HG03175 (cell line): ENCODE measurements at regions not wholly inside any gene's neighbourhood (a gene's known extent, or its start where the extent isn't known, plus 50 kb on each side); places are given as distances from the start of the nearest gene placed in this dataset.

Experiments used
- ATAC-seq: cut with Tn5 transposase; IDR thresholded peaks from one replicate; pipeline ENCODE4 v1.9.1; 2021; ENCODE audit warnings: mild to moderate bottlenecking, moderate library complexity; ENCODE audit not compliant: unreplicated experiment

- ATAC-seq: no peak
Observed at GRCh38 chr13:76715075-76715474, 171.1 kb downstream of the KCTD12 start.

- ATAC-seq: no peak
Observed at GRCh38 chr13:76713280-76713679, 172.9 kb downstream of the KCTD12 start.

DNA sequence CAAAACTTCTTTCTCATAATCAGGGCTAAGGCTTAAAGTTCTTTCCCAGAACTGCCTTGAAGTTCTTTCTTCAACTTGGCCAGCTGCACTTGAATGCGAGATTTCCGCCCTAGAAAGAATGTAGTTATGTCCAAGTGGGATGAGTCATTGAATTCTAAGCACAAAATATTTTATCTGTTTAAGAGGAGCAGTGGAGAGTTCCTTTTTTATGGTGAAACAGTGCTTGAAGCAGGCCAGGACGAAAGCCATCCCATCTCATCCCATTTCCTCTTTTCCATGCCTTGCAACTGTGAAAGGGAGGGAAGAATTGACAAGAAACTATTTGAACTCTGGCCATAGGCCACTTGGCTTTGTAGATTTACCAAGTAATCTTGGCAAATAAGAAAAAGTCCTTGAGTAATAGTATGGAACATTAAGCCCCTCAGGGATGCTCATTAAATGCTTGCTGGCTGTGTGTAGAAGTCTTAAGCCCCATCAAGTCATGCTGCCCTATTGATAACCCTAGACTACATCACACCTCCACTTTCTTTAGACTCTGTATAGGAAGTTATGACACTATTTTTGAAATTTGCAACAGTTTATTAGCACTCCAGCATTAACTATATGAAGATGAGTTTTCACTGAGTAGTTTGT, 174.5 kb downstream of the KCTD12 start:
- ATAC-seq: no peak

- no peak for ATAC-seq
Observed at GRCh38 chr13:76709851-76710250, 176.4 kb downstream of the KCTD12 start.

GRCh38 chr13:76708138-76708688, 178.0 kb downstream of the KCTD12 start:
- ATAC-seq: no peak

DNA sequence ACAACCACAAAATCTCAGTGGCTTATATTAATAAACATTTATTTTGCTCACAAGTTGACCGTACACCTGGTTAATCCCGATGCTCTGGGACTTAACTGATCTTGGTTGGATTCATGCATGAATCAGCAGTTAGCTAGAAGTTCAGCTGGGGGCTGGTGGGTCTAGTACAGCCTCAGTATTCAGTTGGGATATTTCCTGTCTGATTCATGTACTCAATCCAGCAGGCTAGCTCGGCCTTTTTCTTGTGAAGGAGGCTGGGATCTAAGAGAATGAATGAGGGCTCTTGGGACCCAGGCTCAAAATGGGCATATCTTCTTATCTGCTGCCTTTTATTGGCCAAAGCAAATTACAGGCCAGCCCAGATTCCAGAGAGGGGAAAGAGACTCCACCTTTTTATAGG, 178.8 kb downstream of the KCTD12 start:
- no peak for ATAC-seq

DNA sequence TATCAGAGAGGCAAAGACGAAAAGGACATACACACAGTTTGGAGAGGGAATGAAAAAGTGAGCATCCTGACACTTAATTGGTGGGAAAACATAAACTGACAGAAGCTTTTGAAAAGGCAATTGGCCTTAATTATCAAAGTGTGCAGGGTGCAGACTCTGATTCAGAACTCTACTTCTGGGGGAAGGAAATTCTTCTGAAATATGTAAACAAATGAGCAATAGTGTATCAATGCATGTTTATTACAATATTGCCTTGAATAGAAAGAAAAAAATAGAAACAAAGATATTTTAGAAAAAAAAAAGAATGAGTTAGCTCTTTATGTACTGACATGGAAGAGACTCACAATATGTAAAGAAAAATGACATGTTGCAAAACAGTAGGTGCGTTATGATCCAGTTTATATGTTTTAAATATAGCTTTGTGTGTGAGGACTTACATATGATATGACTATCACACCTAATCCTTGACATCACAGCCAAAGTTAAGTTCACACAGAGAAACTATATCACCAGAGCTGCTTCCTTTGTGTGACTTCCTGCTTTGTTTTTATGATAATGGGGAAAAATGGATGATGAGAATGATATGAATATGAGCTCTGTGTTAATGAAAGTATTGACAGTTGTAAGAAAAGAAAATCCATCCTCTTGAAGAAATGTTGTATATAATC, 182.4 kb downstream of the KCTD12 start:
- no peak for ATAC-seq

GRCh38 chr13:76703216-76703615, 183.0 kb downstream of the KCTD12 start:
- no peak for ATAC-seq

DNA sequence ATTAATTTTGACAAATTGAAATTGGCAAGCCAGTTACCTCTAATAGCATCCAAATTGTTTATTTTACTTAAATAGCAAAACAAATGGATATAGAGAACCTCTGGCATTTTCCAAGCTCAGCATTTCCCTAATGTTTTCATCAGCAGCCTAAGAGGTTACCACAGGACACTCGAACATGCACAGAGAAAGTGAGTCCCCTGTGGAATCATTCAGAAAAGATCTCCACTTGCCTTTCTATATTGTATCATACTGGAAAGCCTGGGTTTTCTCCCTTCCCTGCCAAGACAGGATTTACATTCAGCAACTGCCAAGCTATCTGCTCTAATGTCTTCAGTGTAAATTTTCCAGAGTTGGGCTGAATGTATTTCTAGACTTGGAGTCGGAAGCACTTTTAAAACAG, 188.9 kb downstream of the KCTD12 start:
- ATAC-seq: no peak

DNA sequence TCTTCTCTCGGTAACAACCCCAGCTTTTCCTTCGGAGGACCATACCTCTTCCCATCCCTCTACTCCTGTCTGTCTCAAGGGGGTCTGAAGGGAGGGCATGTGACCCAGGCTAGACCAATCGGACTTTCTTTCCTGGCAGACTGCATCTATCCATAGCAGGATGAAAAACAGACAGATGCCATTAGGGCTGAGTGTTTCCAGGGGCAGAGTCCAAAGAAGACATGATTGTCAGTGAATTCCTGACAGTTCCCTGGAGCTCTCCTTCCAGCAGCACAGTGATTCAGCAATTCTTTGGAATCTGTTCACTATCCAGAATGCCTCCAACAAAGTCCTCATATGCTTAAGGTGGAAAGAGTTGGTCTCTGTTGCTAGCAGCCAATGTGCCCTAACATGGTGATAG, 189.8 kb downstream of the KCTD12 start:
- ATAC-seq: no peak

- no peak for ATAC-seq
Observed at GRCh38 chr13:76693086-76693485, 193.1 kb downstream of the KCTD12 start.

- ATAC-seq: no peak
Observed at GRCh38 chr13:76692346-76692745, 193.9 kb downstream of the KCTD12 start.

- ATAC-seq: no peak
Observed at GRCh38 chr13:76690611-76691010, 195.6 kb downstream of the KCTD12 start.

- no peak for ATAC-seq
Observed at GRCh38 chr13:76687467-76687866, 198.7 kb downstream of the KCTD12 start.

DNA sequence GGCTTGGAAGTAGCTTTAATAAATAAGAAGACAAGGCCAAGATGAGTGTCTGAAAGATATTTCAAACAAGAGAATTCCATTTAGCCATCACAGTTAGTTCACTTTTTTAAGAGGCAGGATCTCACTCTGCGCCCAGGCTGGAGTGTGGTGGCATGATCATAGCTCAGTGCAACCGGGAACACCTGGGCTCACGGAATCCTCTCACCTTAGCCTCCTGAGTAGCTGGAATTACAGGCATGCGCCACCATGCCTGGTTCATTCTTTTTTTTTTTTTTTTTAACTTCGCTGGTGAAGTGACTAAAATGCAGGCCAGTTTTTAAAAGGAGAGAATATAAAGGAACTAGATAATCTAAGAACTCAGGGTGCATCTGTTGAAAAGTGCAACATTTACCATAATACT, 200.3 kb downstream of the KCTD12 start:
- ATAC-seq: no peak

DNA sequence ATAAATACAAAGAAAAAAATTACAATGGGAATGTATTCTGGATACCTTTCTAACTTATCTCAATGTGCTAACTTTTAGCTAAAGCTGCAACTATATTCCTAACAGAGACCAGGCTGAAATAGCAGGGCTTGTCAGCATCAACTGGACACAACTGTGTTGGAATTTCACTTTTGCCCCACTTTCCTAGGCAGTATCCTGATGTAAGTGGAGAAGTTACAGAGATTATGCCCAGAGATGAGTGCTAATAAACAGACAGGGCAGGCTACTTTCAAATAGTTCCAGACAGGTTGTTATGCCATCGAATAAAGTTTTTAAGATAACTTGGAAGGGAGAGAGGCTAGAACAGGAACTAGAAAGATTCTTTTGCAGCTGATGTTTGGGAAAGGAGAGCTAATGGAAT, 201.9 kb downstream of the KCTD12 start:
- ATAC-seq: no peak

- no peak for ATAC-seq
Observed at GRCh38 chr13:76683854-76684253, 202.4 kb downstream of the KCTD12 start.

GRCh38 chr13:76683168-76683567, 203.0 kb downstream of the KCTD12 start:
- no peak for ATAC-seq

DNA sequence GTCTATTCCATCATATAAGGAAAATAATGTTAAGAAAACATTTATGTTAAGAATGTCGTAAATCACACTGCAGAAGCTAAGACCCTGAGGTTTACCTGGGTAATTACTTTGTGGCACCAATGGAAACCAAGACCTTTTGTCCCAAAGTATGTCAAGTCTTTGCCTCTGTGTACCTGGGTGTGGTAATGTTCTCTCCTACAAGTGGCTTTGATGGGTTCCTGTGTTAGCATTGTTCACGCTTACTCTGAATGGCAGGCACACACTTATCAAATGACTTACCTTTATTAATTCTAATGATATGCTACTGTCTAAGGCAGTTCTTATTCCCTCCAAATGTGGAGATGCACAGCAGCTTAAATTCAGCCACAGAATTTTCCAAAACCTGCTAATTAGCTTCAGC, 206.1 kb downstream of the KCTD12 start:
- no peak for ATAC-seq

DNA sequence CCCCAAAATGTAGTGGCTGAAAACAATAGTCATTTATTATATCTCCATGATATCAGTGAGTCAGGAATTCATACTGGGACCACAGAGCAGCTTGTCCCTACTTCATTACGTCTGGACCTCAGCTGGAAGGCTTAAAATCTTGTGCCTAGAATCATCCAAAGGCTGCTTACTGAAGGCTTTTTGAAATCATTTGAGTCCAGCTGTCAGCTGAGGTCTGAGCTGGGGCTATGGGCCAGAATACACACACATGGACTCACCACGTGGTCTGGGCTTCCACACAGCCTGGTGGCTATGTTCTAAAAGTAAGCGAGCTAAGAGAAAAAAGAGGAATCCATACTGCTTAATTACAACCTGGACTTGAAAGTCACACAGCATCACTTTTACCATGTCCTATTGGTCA, 209.2 kb downstream of the KCTD12 start:
- ATAC-seq: no peak

- ATAC-seq: no peak
Observed at GRCh38 chr13:76672420-76672819, 213.8 kb downstream of the KCTD12 start.

DNA sequence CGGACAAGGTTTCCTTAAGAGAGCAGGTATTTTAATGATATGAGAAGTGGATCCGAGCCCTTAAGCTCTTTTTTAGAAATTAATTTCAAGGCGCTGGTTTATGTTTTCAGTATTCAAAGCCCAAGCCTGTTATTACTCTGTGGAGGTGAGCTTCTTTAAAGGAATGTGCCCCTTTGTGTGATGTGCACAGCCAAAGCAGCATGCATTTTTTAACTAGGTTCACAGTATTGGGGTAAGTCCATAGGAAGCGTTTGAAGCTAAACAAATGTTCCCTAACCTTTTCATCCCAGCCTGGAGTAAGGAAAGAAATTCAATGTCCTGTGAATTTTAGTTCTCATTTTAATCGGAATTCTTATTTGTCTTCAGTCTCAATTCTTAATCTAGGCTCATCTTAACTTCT, 217.5 kb downstream of the KCTD12 start:
- no peak for ATAC-seq

DNA sequence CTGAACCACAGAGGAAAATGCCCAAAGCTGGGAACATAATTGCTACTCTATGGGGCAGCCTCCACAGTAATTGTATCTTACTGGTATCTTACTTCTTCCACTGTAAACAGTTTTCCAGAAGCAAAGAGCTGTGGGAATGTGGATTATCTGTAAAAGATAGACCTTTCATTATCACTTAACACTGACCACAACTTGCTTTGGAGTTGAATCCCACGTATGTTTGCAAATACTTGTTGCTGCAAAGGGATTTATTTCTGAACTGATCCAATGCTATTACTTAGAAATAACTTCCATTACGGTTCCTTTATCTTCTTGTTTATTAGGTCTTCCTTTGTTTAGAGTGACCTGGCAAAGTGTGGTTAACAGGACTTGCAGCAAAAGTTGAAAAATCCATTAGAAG, 218.1 kb downstream of the KCTD12 start:
- no peak for ATAC-seq
